H1 (cell line): ENCODE measurements at regions not wholly inside any gene's neighbourhood (a gene's known extent, or its start where the extent isn't known, plus 50 kb on each side); places are given as distances from the start of the nearest gene placed in this dataset.

Source experiments
- CTCF ChIA-PET: fragments of 300-600 bp; sonication (Branson Sonifier 250); formaldehyde crosslinking; loops from one replicate; lab custom pipeline; 2021; ENCODE audit not compliant: partially characterized antibody; lab: Charles Lee
- POLR2A ChIA-PET: fragments of 300-600 bp; sonication (Branson Sonifier 250); formaldehyde crosslinking; loops from one replicate; lab custom pipeline; 2021; ENCODE audit warnings: inconsistent platforms; ENCODE audit not compliant: partially characterized antibody; lab: Charles Lee
- DNase-seq, 2 experiments: peaks; one replicate each; pipeline versions ENCODE4 v3.0.0 to v3.0.0-alpha.2; 2010 to 2022; ENCODE audit warnings: low spot score in 2 of 2, low read depth in 1 of 2, mixed read lengths in 1 of 2
- FAIRE-seq: peaks from 2 replicates; lab custom pipeline; 2011; peaks lifted over from hg19 to GRCh38; lab: Jason Lieb, UNC
- H2AFZ ChIP-seq: 2 replicates; pipeline ENCODE4 v1.8.1; 2012; ENCODE audit warnings: low read length, inconsistent platforms
- H2AK5ac ChIP-seq: 2 replicates; pipeline ENCODE4 v1.6.1; 2013; ENCODE audit warnings: low read depth, low read length
- H2BK120ac ChIP-seq: replicated peaks from 2 replicates; pipeline ENCODE3; 2013; ENCODE audit warnings: low read depth, low read length, inconsistent platforms
- H2BK12ac ChIP-seq: 2 replicates; pipeline ENCODE4 v1.6.1; 2013; ENCODE audit warnings: low read depth, low read length
- H2BK15ac ChIP-seq: 2 replicates; pipeline ENCODE4 v1.6.1; 2013; ENCODE audit warnings: low read length
- H2BK20ac ChIP-seq: 2 replicates; pipeline ENCODE4 v1.6.1; 2013; ENCODE audit warnings: low read length
- H2BK5ac ChIP-seq: 2 replicates; pipeline ENCODE4 v1.6.1; 2013; ENCODE audit warnings: low read depth, low read length
- H3K14ac ChIP-seq: 2 replicates; pipeline ENCODE4 v1.6.1; 2013; ENCODE audit warnings: inconsistent platforms; ENCODE audit not compliant: insufficient read length
- H3K18ac ChIP-seq: 2 replicates; pipeline ENCODE4 v1.6.1; 2013; ENCODE audit warnings: low read length; ENCODE audit errors: extremely low read depth
- H3K23ac ChIP-seq: 2 replicates; pipeline ENCODE4 v1.6.1; 2013; ENCODE audit warnings: inconsistent platforms; ENCODE audit not compliant: insufficient read length
- H3K23me2 ChIP-seq: 2 replicates; pipeline ENCODE4 v1.6.1; 2013; ENCODE audit warnings: low read depth, low read length
- H3K27ac ChIP-seq: 2 replicates; pipeline ENCODE4 v1.6.1; 2011; ENCODE audit warnings: low read depth, low read length, inconsistent platforms
- H3K27me3 ChIP-seq, 4 experiments: replicated peaks in 1 of 4; 1 replicate in 1 of 4; 2 replicates in 3 of 4; pipeline versions ENCODE4 v1.6.1 to v1.8.1; 2011 to 2013; ENCODE audit warnings: low read length in 3 of 4, mild to moderate bottlenecking in 3 of 4, inconsistent platforms in 2 of 4, mixed read lengths in 2 of 4, moderate library complexity in 1 of 4; ENCODE audit not compliant: control insufficient read depth in 3 of 4, insufficient read depth in 3 of 4; ENCODE audit errors: extremely low read depth in 1 of 4
- H3K36me3 ChIP-seq, 4 experiments: 2 replicates each; pipeline versions ENCODE4 v1.6.1 to v1.8.1; 2011 to 2013; ENCODE audit warnings: mild to moderate bottlenecking in 4 of 4, low read length in 3 of 4, moderate library complexity in 2 of 4, control low read depth in 1 of 4, inconsistent platforms in 1 of 4; ENCODE audit not compliant: insufficient read depth in 4 of 4, control insufficient read depth in 2 of 4
- H3K4ac ChIP-seq: replicated peaks from 2 replicates; pipeline ENCODE3; 2013; ENCODE audit warnings: low read length, low read depth, mixed read lengths, inconsistent platforms; ENCODE audit not compliant: insufficient read length
- H3K4me1 ChIP-seq, 4 experiments: replicated peaks in 1 of 4; 1 replicate in 1 of 4; 2 replicates in 3 of 4; pipeline versions ENCODE4 v1.6.1 to v1.8.1; 2011 to 2013; ENCODE audit warnings: low read length in 3 of 4, inconsistent platforms in 2 of 4, mixed read lengths in 1 of 4; ENCODE audit not compliant: insufficient read depth in 4 of 4, control insufficient read depth in 3 of 4
- H3K4me2 ChIP-seq, 2 experiments: 2 replicates each; pipeline versions ENCODE4 v1.6.1 to v1.8.1; 2011 to 2013; ENCODE audit warnings: low read depth in 2 of 2, low read length in 2 of 2, control low read depth in 1 of 2, inconsistent platforms in 1 of 2, mild to moderate bottlenecking in 1 of 2; ENCODE audit not compliant: insufficient read depth in 1 of 2
- H3K4me3 ChIP-seq, 4 experiments: fragments of 200-600, 300-600 bp in 1 of 4; sonication (generic), shearing (Covaris generic), sonication (Bioruptor Twin) in 1 of 4; 2 replicates each; pipeline versions ENCODE4 v1.5.1 to v1.8.1; 2011 to 2016; ENCODE audit warnings: low read length in 4 of 4, low read depth in 3 of 4, control low read depth in 2 of 4, inconsistent platforms in 2 of 4, mild to moderate bottlenecking in 2 of 4, mixed read lengths in 1 of 4, moderate library complexity in 1 of 4; ENCODE audit not compliant: insufficient read depth in 2 of 4; ENCODE audit errors: extremely low read depth in 1 of 4
- H3K56ac ChIP-seq: replicated peaks from 2 replicates; pipeline ENCODE3; 2013; ENCODE audit warnings: low read depth, mild to moderate bottlenecking, mixed read lengths, low read length, inconsistent platforms; ENCODE audit not compliant: insufficient read length
- H3K79me1 ChIP-seq: 2 replicates; pipeline ENCODE4 v1.6.1; 2013; ENCODE audit warnings: low read depth, low read length, control low read depth
- H3K79me2 ChIP-seq, 2 experiments: 2 replicates each; pipeline versions ENCODE4 v1.6.1 to v1.8.1; 2012 to 2013; ENCODE audit warnings: low read length in 2 of 2, mild to moderate bottlenecking in 2 of 2, inconsistent platforms in 1 of 2; ENCODE audit not compliant: insufficient read depth in 2 of 2, control insufficient read depth in 1 of 2
- H3K9ac ChIP-seq, 4 experiments: replicated peaks in 1 of 4; 1 replicate in 1 of 4; 2 replicates in 3 of 4; pipeline versions ENCODE4 v1.6.1 to v1.8.1; 2011 to 2013; ENCODE audit warnings: low read depth in 3 of 4, low read length in 3 of 4, control low read depth in 2 of 4, mild to moderate bottlenecking in 2 of 4, moderate library complexity in 2 of 4, inconsistent platforms in 1 of 4; ENCODE audit errors: extremely low read depth in 1 of 4
- H3K9me3 ChIP-seq, 2 experiments: 2 replicates each; pipeline versions ENCODE4 v1.6.1 to v1.8.1; 2012 to 2013; ENCODE audit warnings: mild to moderate bottlenecking in 2 of 2, moderate library complexity in 2 of 2, control low read depth in 1 of 2, inconsistent platforms in 1 of 2, low read depth in 1 of 2, low read length in 1 of 2, mixed read lengths in 1 of 2; ENCODE audit not compliant: insufficient read depth in 2 of 2
- H4K20me1 ChIP-seq, 2 experiments: replicated peaks in 1 of 2; 2 replicates each; pipeline versions ENCODE3 to v1.8.1; 2011 to 2013; ENCODE audit warnings: inconsistent platforms in 2 of 2, low read length in 2 of 2, mild to moderate bottlenecking in 1 of 2; ENCODE audit not compliant: insufficient read depth in 2 of 2, control insufficient read depth in 1 of 2
- H4K5ac ChIP-seq: 2 replicates; pipeline ENCODE4 v1.6.1; 2013; ENCODE audit warnings: low read length, low read depth, mixed read lengths, inconsistent platforms; ENCODE audit not compliant: insufficient read length
- H4K8ac ChIP-seq: 2 replicates; pipeline ENCODE4 v1.8.0; 2013; ENCODE audit warnings: mild to moderate bottlenecking, moderate library complexity, low read length, inconsistent platforms; ENCODE audit not compliant: insufficient read depth; ENCODE audit errors: extremely low read depth
- H4K91ac ChIP-seq: replicated peaks from 2 replicates; pipeline ENCODE3; 2013; ENCODE audit warnings: low read length, mixed read lengths, inconsistent platforms; ENCODE audit not compliant: insufficient read length
- BCL11A ChIP-seq, 2 experiments: IDR thresholded peaks; one replicate each; pipeline ENCODE4 v1.6.1; 2011; ENCODE audit warnings: low read depth in 2 of 2, low read length in 2 of 2, mild to moderate bottlenecking in 2 of 2
- CEBPB ChIP-seq: IDR thresholded peaks from 2 replicates; pipeline ENCODE4 v1.6.1; 2012; ENCODE audit warnings: low read depth, low read length
- CTBP2 ChIP-seq: IDR thresholded peaks from 2 replicates; pipeline ENCODE4 v1.7.0; 2011; ENCODE audit warnings: borderline replicate concordance, mild to moderate bottlenecking, moderate library complexity, mixed read lengths, low read length; ENCODE audit not compliant: insufficient read depth, insufficient read length
- KDM4A ChIP-seq: IDR thresholded peaks from one replicate; pipeline ENCODE4 v1.7.1; 2012; ENCODE audit warnings: low read depth, mild to moderate bottlenecking, moderate library complexity, low read length, inconsistent platforms; ENCODE audit not compliant: severe bottlenecking
- RNF2 ChIP-seq: fragments of 200-900, 300-1000 bp; sonication (generic); IDR thresholded peaks from 2 replicates; pipeline ENCODE4 v1.7.1; 2016; ENCODE audit warnings: borderline replicate concordance, low read depth, mild to moderate bottlenecking, antibody characterized with exemption, low read length; ENCODE audit not compliant: poor library complexity, severe bottlenecking; ENCODE audit errors: missing control alignments
- SRF ChIP-seq: IDR thresholded peaks from 2 replicates; pipeline ENCODE4 v1.6.1; 2011; ENCODE audit warnings: mild to moderate bottlenecking, low read depth, low read length, moderate library complexity
- SUZ12 ChIP-seq: fragments of 200-600 bp; sonication (generic); IDR thresholded peaks from 2 replicates; pipeline ENCODE4 v1.6.1; 2012; ENCODE audit warnings: mild to moderate bottlenecking, inconsistent platforms, low read length, moderate library complexity, mixed read lengths
- YY1 ChIP-seq: IDR thresholded peaks from 2 replicates; pipeline ENCODE4 v1.6.1; 2011; ENCODE audit warnings: low read depth, mild to moderate bottlenecking, low read length
- WGBS, 2 experiments: shearing (Covaris generic) in 1 of 2; methylation state at CpG; one replicate each; pipeline versions ENCODE4 v1.1.6 to v1.1.7; 2013 to 2015; ENCODE audit warnings: low lambda C conversion rate in 2 of 2, mixed read lengths in 2 of 2, inconsistent platforms in 1 of 2, low coverage in 1 of 2, missing lambda C conversion rate in 1 of 2; ENCODE audit not compliant: insufficient replicate concordance in 2 of 2, insufficient coverage in 1 of 2, insufficient read length in 1 of 2; ENCODE audit errors: extremely low coverage in 1 of 2, missing lambda C conversion rate in 1 of 2; 5-methylcytosine and 5-hydroxymethylcytosine counted together

- Histone ChIP-seq H3K4me3 (no peak overlapping the region), H2BK120ac (no peak overlapping the region), H3K27me3 (no peaks in the 10 kb centered on the region; a peak in 1 of 7 replicates), H2BK20ac (no peak overlapping the region), H4K8ac (0 out of 2 replicates have a peak overlapping the region, but pooled peaks have one; percentile 14), H3K14ac (no peak overlapping the region)
- no peak for TF ChIP-seq RNF2
- no peak for TF ChIP-seq BCL11A (IDR thresholded peaks at IDR 0.05; ENCODE audit: low read depth in 2 of 2, low read length in 2 of 2)
- TF ChIP-seq CEBPB: no peak
- TF ChIP-seq SUZ12: no peak
- TF ChIP-seq SRF: no peak
- no peak for TF ChIP-seq YY1
- no peak for TF ChIP-seq CTBP2
- no peak for TF ChIP-seq KDM4A
- TF ChIP-seq, all 59 proteins: peak for 0
- Histone ChIP-seq H4K5ac (no peak overlapping the region), H3K18ac (peak overlapping the region; percentile 60; the same call in 1 of the 2 replicates), H3K36me3 (no peaks in the 10 kb centered on the region), H3K4me1 (peaks cover 0 to 26% (median 5%) of the 10 kb centered on the region in 4 experiments; a peak in 4 of 7 replicates), H2AFZ (no peak overlapping the region), H2BK5ac (no peak overlapping the region), H3K79me1 (no peaks in the 10 kb centered on the region), H4K91ac (no peak overlapping the region), H2AK5ac (no peak overlapping the region), H2BK15ac (no peak overlapping the region), H3K4me2 (no peak overlapping the region), H3K27ac (no peak overlapping the region), H3K9me3 (no peaks in the 10 kb centered on the region), H3K23me2 (no peaks in the 10 kb centered on the region), H3K9ac (no peak overlapping the region), H3K23ac (no peak overlapping the region), H3K79me2 (no peaks in the 10 kb centered on the region), H2BK12ac (no peak overlapping the region), H3K56ac (no peak overlapping the region), H4K20me1 (no peaks in the 10 kb centered on the region), H3K4ac (no peak overlapping the region)
- WGBS, 2 experiments: 83% methylated on average over 18 of the region's 18 CpGs; no CpG with 5 or more reads in 1 of the 2 experiments
- DNase-seq: no peak
- CTCF ChIA-PET: interaction anchor here (0.6 to 1.9 kb wide), 8 partner anchors 10 to 405 kb away, joined by 3 to 6 read pairs (median 3); no protein-coding TSS in a partner anchor
- POLR2A ChIA-PET: interaction anchor here (0.7 kb wide), 1 partner anchor 1003 kb away, joined by 3 read pairs; no protein-coding TSS in a partner anchor
- no peak for FAIRE-seq
Observed at GRCh38 chr18:78769502-78770105, 210.0 kb upstream of the SALL3 start.
